ENCODE measurements at regions not wholly inside any gene's neighbourhood (a gene's known extent, or its start where the extent isn't known, plus 50 kb on each side); places are given as distances from the start of the nearest gene placed in this dataset.

GRCh38 chr16:64784635-64785034, 337.2 kb downstream of the CDH11 start:
- no peak for TF ChIP-seq CTCF (IDR thresholded peaks at IDR 0.05; ENCODE audit: borderline replicate concordance, insufficient read depth, low read depth, low read length)
- no peak overlapping the region for H3K4me3 ChIP-seq (ENCODE audit: low read depth, low read length)

DNA sequence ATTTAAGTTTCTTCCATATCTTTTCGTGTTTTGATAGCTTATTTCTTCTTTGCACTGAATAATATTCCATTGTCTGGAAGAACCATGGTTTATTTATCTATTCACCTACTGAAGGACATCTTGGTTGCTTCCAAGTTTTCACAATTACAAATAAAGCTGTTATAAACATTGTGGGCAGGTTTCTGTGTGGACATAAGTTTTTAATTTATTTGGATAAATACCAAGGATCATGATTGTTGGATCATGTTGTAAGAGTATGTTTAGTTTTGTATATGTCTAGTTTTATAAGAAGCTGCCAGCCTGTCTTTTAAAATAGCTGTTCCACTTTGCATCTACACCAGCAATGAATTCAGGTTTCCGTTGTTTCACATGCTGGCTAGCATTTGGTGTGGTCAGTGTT, 339.4 kb downstream of the CDH11 start:
- H3K4me3 ChIP-seq (ENCODE audit: low read depth, low read length), result no peak overlapping the region
- no peak for TF ChIP-seq CTCF (IDR thresholded peaks at IDR 0.05; ENCODE audit: borderline replicate concordance, insufficient read depth, low read depth, low read length)

DNA sequence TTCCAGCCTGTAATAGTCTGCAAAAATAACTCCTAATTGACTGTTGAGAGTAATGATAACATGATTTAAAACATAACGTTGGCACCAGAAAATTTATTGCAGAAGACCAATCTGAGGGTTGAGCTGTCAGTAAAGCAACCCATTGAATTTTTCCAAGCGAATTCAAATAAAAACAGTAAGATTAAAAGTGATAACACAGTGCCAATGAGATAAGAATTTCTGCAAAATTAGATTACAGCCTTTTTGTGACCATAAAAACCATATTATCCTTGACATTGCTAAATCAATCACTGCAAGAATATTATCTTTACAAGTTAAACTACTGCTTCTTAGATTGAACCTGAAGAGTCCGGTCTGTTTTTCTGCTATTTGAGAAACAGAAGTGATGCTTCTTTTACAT, 341.4 kb downstream of the CDH11 start:
- H3K4me3 ChIP-seq (ENCODE audit: low read depth, low read length), result no peak overlapping the region
- no peak for TF ChIP-seq CTCF (IDR thresholded peaks at IDR 0.05; ENCODE audit: borderline replicate concordance, insufficient read depth, low read depth, low read length)

GRCh38 chr16:64778777-64779176, 343.1 kb downstream of the CDH11 start:
- TF ChIP-seq CTCF (IDR thresholded peaks at IDR 0.05; ENCODE audit: borderline replicate concordance, insufficient read depth, low read depth, low read length), result no peak
- no peak overlapping the region for H3K4me3 ChIP-seq (ENCODE audit: low read depth, low read length)

GRCh38 chr16:64773638-64774037, 348.2 kb downstream of the CDH11 start:
- no peak overlapping the region for H3K4me3 ChIP-seq (ENCODE audit: low read depth, low read length)
- no peak for TF ChIP-seq CTCF (IDR thresholded peaks at IDR 0.05; ENCODE audit: borderline replicate concordance, insufficient read depth, low read depth, low read length)

- H3K4me3 ChIP-seq (ENCODE audit: low read depth, low read length), result no peak overlapping the region
- no peak for TF ChIP-seq CTCF (IDR thresholded peaks at IDR 0.05; ENCODE audit: borderline replicate concordance, insufficient read depth, low read depth, low read length)
Observed at GRCh38 chr16:64773184-64773583, 348.7 kb downstream of the CDH11 start.

DNA sequence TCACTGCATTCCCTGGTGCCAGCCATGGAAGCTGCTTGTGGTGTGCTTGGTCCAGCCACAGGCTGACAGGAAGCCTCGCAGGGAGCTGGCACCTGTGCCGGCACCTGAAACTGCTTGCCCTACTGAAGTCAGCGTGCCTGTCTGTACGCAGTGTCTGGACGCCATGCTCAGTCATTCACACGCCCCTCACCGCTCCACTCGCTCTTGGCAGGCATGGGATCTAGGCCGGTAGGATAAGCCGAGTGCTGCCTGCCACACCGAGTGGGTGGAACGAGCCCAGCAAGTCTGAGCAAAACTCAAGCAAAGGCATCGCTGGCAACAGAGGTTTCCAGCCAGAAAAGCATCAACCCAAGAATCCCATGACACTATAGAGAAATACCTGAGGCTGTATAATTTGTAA, 350.6 kb downstream of the CDH11 start:
- no peak overlapping the region for H3K4me3 ChIP-seq (ENCODE audit: low read depth, low read length)
- no peak for TF ChIP-seq CTCF (IDR thresholded peaks at IDR 0.05; ENCODE audit: borderline replicate concordance, insufficient read depth, low read depth, low read length)

All from GM12875 (cell line).